Uterus (tissue), 3 donors: ENCODE measurements at regions not wholly inside any gene's neighbourhood (a gene's known extent, or its start where the extent isn't known, plus 50 kb on each side); places are given as distances from the start of the nearest gene placed in this dataset.

Source experiments
- DNase-seq, 2 donors: peaks; one replicate each; pipeline ENCODE4 v3.0.0-alpha.2; 2019 to 2020
- H3K27ac ChIP-seq, 2 donors: fragments of 200-600 bp; sonication (generic); 1 replicate in 1 of 2; 2 replicates in 1 of 2; pipeline ENCODE4 v1.5.1; 2016 to 2018
- H3K27me3 ChIP-seq, 2 donors: fragments of 200-600 bp; sonication (generic); one replicate each; pipeline ENCODE4 v1.5.1; 2018 to 2019; ENCODE audit warnings: control low read depth in 1 of 2
- H3K36me3 ChIP-seq, 2 donors: fragments of 200-600 bp; sonication (generic); one replicate each; pipeline ENCODE4 v1.5.1; 2019; ENCODE audit warnings: control low read depth in 1 of 2
- H3K4me1 ChIP-seq, 2 donors: fragments of 200-600 bp; sonication (generic); one replicate each; pipeline ENCODE4 v1.5.1; 2018 to 2019; ENCODE audit warnings: control low read depth in 1 of 2
- H3K4me3 ChIP-seq, 2 donors: fragments of 200-600 bp; sonication (generic); 1 replicate in 1 of 2; 2 replicates in 1 of 2; pipeline ENCODE4 v1.5.1; 2018 to 2019; ENCODE audit warnings: mild to moderate bottlenecking in 1 of 2
- H3K9me3 ChIP-seq, 2 donors: fragments of 200-600 bp; sonication (generic); one replicate each; pipeline ENCODE4 v1.5.1; 2019; ENCODE audit warnings: control low read depth in 1 of 2
- POLR2A ChIP-seq, 2 donors: fragments of 450-650 bp; IDR thresholded peaks; one replicate each; pipeline ENCODE4 v1.6.1; 2016; ENCODE audit warnings: antibody characterized with exemption in 2 of 2, mild to moderate bottlenecking in 1 of 2, moderate library complexity in 1 of 2
- intact Hi-C: fragments of 100-400 bp; cut with DNase I; formaldehyde crosslinking; loops from one replicate; pipeline ENCODE4 v1.15.1; 2023; ENCODE audit warnings: low total_unique reads
- TF ChIP-seq, protein P1 (sequence below), 4 experiments: fragments of 200-600 bp in 2 of 4; fragments of 450-650 bp in 2 of 4; sonication (generic) in 2 of 4; IDR thresholded peaks; one replicate each; pipeline ENCODE4 v1.5.1; 2016 to 2019; ENCODE audit warnings: antibody characterized with exemption in 4 of 4, mild to moderate bottlenecking in 2 of 4, moderate library complexity in 1 of 4
- donor health status: DM: yes; HTN: yes; CAD: no.

DNA sequence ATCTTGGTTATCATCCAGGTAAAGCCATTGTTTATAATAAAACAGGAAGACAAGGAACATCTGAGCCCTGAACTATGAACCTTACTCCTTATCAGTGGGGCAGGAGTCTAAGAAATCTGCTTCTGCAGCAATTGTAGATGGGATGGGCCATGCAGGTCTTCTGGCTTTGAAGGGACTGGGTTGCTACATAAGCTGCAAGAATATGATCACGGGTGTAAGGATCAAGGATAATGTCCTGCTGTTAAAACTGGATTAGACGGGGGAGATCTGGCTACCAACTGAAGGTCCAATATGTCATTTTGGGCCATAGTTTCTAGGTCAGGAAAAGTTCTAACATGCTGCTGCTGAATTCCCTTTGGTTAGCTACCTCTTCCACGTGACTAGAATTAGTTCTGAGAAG is 1363.4 kb upstream of the CELF2 start:
- no peak for TF ChIP-seq POLR2A (IDR thresholded peaks at IDR 0.05)
- TF ChIP-seq, protein P1, sequence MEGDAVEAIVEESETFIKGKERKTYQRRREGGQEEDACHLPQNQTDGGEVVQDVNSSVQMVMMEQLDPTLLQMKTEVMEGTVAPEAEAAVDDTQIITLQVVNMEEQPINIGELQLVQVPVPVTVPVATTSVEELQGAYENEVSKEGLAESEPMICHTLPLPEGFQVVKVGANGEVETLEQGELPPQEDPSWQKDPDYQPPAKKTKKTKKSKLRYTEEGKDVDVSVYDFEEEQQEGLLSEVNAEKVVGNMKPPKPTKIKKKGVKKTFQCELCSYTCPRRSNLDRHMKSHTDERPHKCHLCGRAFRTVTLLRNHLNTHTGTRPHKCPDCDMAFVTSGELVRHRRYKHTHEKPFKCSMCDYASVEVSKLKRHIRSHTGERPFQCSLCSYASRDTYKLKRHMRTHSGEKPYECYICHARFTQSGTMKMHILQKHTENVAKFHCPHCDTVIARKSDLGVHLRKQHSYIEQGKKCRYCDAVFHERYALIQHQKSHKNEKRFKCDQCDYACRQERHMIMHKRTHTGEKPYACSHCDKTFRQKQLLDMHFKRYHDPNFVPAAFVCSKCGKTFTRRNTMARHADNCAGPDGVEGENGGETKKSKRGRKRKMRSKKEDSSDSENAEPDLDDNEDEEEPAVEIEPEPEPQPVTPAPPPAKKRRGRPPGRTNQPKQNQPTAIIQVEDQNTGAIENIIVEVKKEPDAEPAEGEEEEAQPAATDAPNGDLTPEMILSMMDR (IDR thresholded peaks at IDR 0.05), result no peak
- no peak for DNase-seq
- Histone ChIP-seq H3K4me3 (no peak overlapping the region), H3K36me3 (no peaks in the 10 kb centered on the region), H3K9me3 (no peaks in the 10 kb centered on the region), H3K4me1 (no peaks in the 10 kb centered on the region), H3K27me3 (no peaks in the 10 kb centered on the region), H3K27ac (no peak overlapping the region)
- intact Hi-C loops, result no loop called here

DNA sequence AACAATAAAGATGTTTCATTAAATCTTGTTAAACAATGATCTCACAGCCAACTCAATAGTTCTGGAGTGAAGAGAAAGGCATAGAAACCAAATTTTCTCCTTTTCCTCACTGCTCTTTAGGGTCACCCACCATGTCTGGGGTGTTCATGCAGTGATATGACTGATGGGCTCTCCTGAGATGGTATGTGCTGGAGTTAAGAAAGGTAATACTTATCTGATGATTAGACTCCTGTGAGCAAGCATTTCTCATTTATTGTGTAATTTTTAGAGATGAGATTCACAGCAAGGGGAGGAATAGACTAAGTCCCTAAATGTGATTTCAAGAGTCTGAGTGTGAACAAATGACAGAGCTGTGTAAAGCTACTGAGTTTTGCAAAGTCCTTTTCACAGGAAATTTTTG is 1361.3 kb upstream of the CELF2 start:
- Histone ChIP-seq H3K4me3 (no peak overlapping the region), H3K27me3 (no peaks in the 10 kb centered on the region), H3K27ac (no peak overlapping the region)

DNA sequence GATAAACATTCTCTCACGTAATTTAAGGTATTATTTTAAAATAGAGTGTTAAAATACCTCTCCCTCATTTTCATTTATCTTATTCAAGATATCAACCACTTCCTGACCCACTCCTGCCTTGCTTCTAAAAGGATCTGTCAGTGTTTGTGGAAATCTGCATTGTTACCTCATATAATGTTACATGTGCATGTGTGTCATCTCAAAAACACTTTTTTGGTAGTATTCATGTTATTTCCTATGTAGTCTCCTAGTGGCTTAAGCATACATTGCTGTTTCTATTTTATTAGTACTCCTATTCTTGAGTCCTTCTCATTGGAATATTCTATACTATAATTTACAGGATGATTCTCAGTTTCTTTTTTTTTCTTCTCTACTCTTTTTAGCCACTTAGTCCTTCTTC is 1360.7 kb upstream of the CELF2 start:
- Histone ChIP-seq H3K27ac (no peak overlapping the region), H3K9me3 (no peaks in the 10 kb centered on the region), H3K4me1 (no peaks in the 10 kb centered on the region), H3K36me3 (no peaks in the 10 kb centered on the region), H3K4me3 (no peak overlapping the region), H3K27me3 (no peaks in the 10 kb centered on the region)
- no peak for DNase-seq
- intact Hi-C loops, result no loop called here
- TF ChIP-seq, protein P1 (IDR thresholded peaks at IDR 0.05), result no peak
- TF ChIP-seq POLR2A (IDR thresholded peaks at IDR 0.05), result no peak

More for the DNA sequence above, 1361.3 kb upstream of the CELF2 start:
- TF ChIP-seq, protein P1 (IDR thresholded peaks at IDR 0.05), result no peak
- TF ChIP-seq POLR2A (IDR thresholded peaks at IDR 0.05), result no peak
- Histone ChIP-seq H3K36me3 (no peaks in the 10 kb centered on the region), H3K9me3 (no peaks in the 10 kb centered on the region), H3K4me1 (no peaks in the 10 kb centered on the region)
- intact Hi-C loops, result no loop called here
- DNase-seq, result no peak

DNA sequence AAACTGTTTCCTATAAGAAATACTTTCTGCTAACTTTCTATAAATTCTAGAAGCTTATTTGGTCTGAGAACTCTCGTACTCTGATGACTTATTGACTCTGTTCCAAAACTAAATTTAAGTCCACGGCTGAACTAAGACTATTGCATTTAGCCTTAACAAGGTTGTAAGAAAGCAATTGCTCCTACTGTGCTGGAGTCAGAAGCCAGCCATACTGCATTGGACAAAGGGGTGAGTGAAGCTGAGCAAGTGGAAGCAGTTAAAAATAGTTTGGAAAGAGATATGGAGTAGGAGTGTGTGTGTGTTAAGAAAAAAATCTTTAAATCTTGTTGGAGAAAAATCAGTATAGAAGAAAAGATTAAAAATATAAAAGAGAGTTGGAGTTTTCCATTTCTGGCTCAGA is 1360.1 kb upstream of the CELF2 start:
- Histone ChIP-seq H3K27ac (no peak overlapping the region), H3K4me3 (no peak overlapping the region), H3K4me1 (no peaks in the 10 kb centered on the region), H3K36me3 (no peaks in the 10 kb centered on the region), H3K27me3 (no peaks in the 10 kb centered on the region), H3K9me3 (no peaks in the 10 kb centered on the region)
- no peak for TF ChIP-seq POLR2A (IDR thresholded peaks at IDR 0.05)
- TF ChIP-seq, protein P1 (IDR thresholded peaks at IDR 0.05), result no peak
- intact Hi-C loops, result no loop called here
- no peak for DNase-seq

DNA sequence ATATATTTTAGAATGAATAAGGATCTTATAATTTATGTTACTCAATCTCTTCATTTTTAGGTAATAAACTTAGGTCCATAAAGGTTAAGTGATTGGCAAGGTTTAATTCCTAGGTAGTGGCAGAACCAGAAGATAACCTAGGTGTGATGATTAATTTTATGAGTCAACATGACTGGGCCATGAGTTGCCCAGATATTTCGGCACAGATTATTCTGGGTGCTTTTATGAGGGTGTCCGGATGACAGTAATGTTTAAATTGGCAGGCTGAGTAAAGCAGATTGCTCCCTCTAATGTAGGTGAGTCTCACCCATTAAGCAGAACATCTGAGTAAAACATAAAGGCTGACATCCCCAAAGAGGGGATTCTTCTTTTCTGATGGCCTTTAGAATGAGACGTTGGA is 1349.3 kb upstream of the CELF2 start:
- Histone ChIP-seq H3K36me3 (no peaks in the 10 kb centered on the region), H3K27ac (no peak overlapping the region), H3K9me3 (no peaks in the 10 kb centered on the region), H3K27me3 (no peaks in the 10 kb centered on the region), H3K4me1 (no peaks in the 10 kb centered on the region), H3K4me3 (no peak overlapping the region)
- no peak for DNase-seq
- TF ChIP-seq, protein P1 (IDR thresholded peaks at IDR 0.05), result no peak
- TF ChIP-seq POLR2A (IDR thresholded peaks at IDR 0.05), result no peak
- intact Hi-C loops, result no loop called here
